DND-41 (cell line): ENCODE measurements at regions not wholly inside any gene's neighbourhood (a gene's known extent, or its start where the extent isn't known, plus 50 kb on each side); places are given as distances from the start of the nearest gene placed in this dataset.

Experiments used
- CTCF ChIP-seq: IDR thresholded peaks from 2 replicates; pipeline ENCODE4 v1.5.1; 2012; ENCODE audit warnings: borderline replicate concordance, low read length, moderate library complexity, mild to moderate bottlenecking; ENCODE audit not compliant: poor library complexity, severe bottlenecking; ENCODE audit errors: extremely low read depth
- EZH2 ChIP-seq: IDR thresholded peaks from 3 replicates; pipeline ENCODE4 v1.6.1; 2012; ENCODE audit warnings: borderline replicate concordance, low read depth, mild to moderate bottlenecking, moderate library complexity, low read length, inconsistent platforms; ENCODE audit not compliant: severe bottlenecking

GRCh38 chr15:62591842-62592838 is 427.1 kb upstream of the C2CD4B start:
- no peak for TF ChIP-seq CTCF
- no peak for TF ChIP-seq EZH2
